ENCODE measurements at regions not wholly inside any gene's neighbourhood (a gene's known extent, or its start where the extent isn't known, plus 50 kb on each side); places are given as distances from the start of the nearest gene placed in this dataset.

GRCh38 chr4:53694666-53695065 lies 103.4 kb upstream of the LNX1 start:
- DNase-seq (ENCODE audit: low read depth): peak; percentile 51

- peak; percentile 39 for DNase-seq (ENCODE audit: low read depth)
Observed at GRCh38 chr4:53693909-53694308, 102.6 kb upstream of the LNX1 start.

- DNase-seq (ENCODE audit: low read depth): no peak
Observed at GRCh38 chr4:53693408-53693807, 102.1 kb upstream of the LNX1 start.

GRCh38 chr4:53688186-53688790 lies 97.0 kb upstream of the LNX1 start:
- peak; percentile 99 for DNase-seq (ENCODE audit: low read depth)

- DNase-seq (ENCODE audit: low read depth): peak; percentile 50
Observed at GRCh38 chr4:53686521-53686920, 95.2 kb upstream of the LNX1 start.

- no peak for DNase-seq (ENCODE audit: low read depth)
Observed at GRCh38 chr4:53684136-53685130, 93.1 kb upstream of the LNX1 start.

- no peak for DNase-seq (ENCODE audit: low read depth)
Observed at GRCh38 chr4:53682908-53683307, 91.6 kb upstream of the LNX1 start.

- peak; percentile 42 for DNase-seq (ENCODE audit: low read depth)
Observed at GRCh38 chr4:53682196-53682595, 90.9 kb upstream of the LNX1 start.

GRCh38 chr4:53680598-53680997 lies 89.3 kb upstream of the LNX1 start:
- DNase-seq (ENCODE audit: low read depth): no peak

- DNase-seq (ENCODE audit: low read depth): no peak
Observed at GRCh38 chr4:53680168-53680567, 88.9 kb upstream of the LNX1 start.

GRCh38 chr4:53676402-53676871 lies 85.2 kb upstream of the LNX1 start:
- DNase-seq (ENCODE audit: low read depth): peak; percentile 61

GRCh38 chr4:53674903-53675302 lies 83.6 kb upstream of the LNX1 start:
- peak; percentile 82 for DNase-seq (ENCODE audit: low read depth)

- no peak for DNase-seq (ENCODE audit: low read depth)
Observed at GRCh38 chr4:53672873-53673272, 81.6 kb upstream of the LNX1 start.

- DNase-seq (ENCODE audit: low read depth): no peak
Observed at GRCh38 chr4:53671757-53672156, 80.5 kb upstream of the LNX1 start.

GRCh38 chr4:53659737-53660136 lies 68.5 kb upstream of the LNX1 start:
- no peak for DNase-seq (ENCODE audit: low read depth)

GRCh38 chr4:53659112-53659511 lies 67.8 kb upstream of the LNX1 start:
- no peak for DNase-seq (ENCODE audit: low read depth)

- DNase-seq (ENCODE audit: low read depth): no peak
Observed at GRCh38 chr4:53658029-53658428, 66.7 kb upstream of the LNX1 start.

- DNase-seq (ENCODE audit: low read depth): peak; percentile 86
Observed at GRCh38 chr4:53656421-53656981, 65.2 kb upstream of the LNX1 start.

- peak; percentile 72 for DNase-seq (ENCODE audit: low read depth)
Observed at GRCh38 chr4:53654300-53654758, 63.0 kb upstream of the LNX1 start.

GRCh38 chr4:53653484-53654053 lies 62.3 kb upstream of the LNX1 start:
- peak; percentile 80 for DNase-seq (ENCODE audit: low read depth)

- DNase-seq (ENCODE audit: low read depth): no peak
Observed at GRCh38 chr4:53651156-53651735, 60.0 kb upstream of the LNX1 start.

GRCh38 chr4:53649357-53649756 lies 58.1 kb upstream of the LNX1 start:
- no peak for DNase-seq (ENCODE audit: low read depth)

Measured in RPMI7951 (cell line).